Thoracic aorta (tissue), 2 donors: ENCODE measurements at regions not wholly inside any gene's neighbourhood (a gene's known extent, or its start where the extent isn't known, plus 50 kb on each side); places are given as distances from the start of the nearest gene placed in this dataset.

Source experiments
- ATAC-seq: fragments of 150-250 bp; one replicate; pipeline ENCODE4 v1.8.0; 2017; ENCODE audit warnings: low read depth; ENCODE audit not compliant: insufficient number of reproducible peaks, low FRiP score
- DNase-seq: peaks from one replicate; pipeline ENCODE4 v3.0.0-alpha.2; 2020; ENCODE audit warnings: low spot score
- H3K27ac ChIP-seq, 2 donors: fragments of 200-600 bp; sonication (generic); 1 replicate in 1 of 2; 2 replicates in 1 of 2; pipeline ENCODE4 v1.5.1; 2016; ENCODE audit warnings: mild to moderate bottlenecking in 2 of 2, moderate library complexity in 2 of 2
- H3K27me3 ChIP-seq: fragments of 200-600 bp; sonication (generic); replicated peaks from 2 replicates; pipeline ENCODE4 v1.6.0; 2016; ENCODE audit warnings: mild to moderate bottlenecking; ENCODE audit not compliant: insufficient read depth
- H3K36me3 ChIP-seq: fragments of 200-600 bp; sonication (generic); one replicate; pipeline ENCODE4 v1.5.1; 2016
- H3K4me1 ChIP-seq, 2 donors: fragments of 200-600 bp; sonication (generic); 1 replicate in 1 of 2; 2 replicates in 1 of 2; pipeline versions ENCODE4 v1.5.1 to v1.6.0; 2016; ENCODE audit warnings: low read depth in 2 of 2, mild to moderate bottlenecking in 1 of 2; ENCODE audit not compliant: control insufficient read depth in 1 of 2
- H3K4me3 ChIP-seq: fragments of 200-600 bp; sonication (generic); 2 replicates; pipeline ENCODE4 v1.5.1; 2016; ENCODE audit warnings: mild to moderate bottlenecking
- H3K9me3 ChIP-seq: fragments of 200-600 bp; sonication (generic); 2 replicates; pipeline ENCODE4 v1.5.1; 2016
- CTCF ChIP-seq: fragments of 200-600 bp; sonication (generic); IDR thresholded peaks from one replicate; pipeline ENCODE4 v1.5.1; 2019; ENCODE audit warnings: antibody characterized with exemption

- no peak for TF ChIP-seq CTCF
- DNase-seq (no peak), ATAC-seq (no peak)
Measured at GRCh38 chr6:165019681-165020080, 289.7 kb downstream of the C6orf118 start.

GRCh38 chr6:165015676-165016075 is 293.7 kb downstream of the C6orf118 start:
- Histone ChIP-seq H3K4me1 (no peaks in the 10 kb centered on the region), H3K9me3 (no peaks in the 10 kb centered on the region), H3K27me3 (no peaks in the 10 kb centered on the region), H3K27ac (no peak overlapping the region), H3K4me3 (no peak overlapping the region), H3K36me3 (no peaks in the 10 kb centered on the region)
- no peak for TF ChIP-seq CTCF
- ATAC-seq (no peak), DNase-seq (no peak)

More at GRCh38 chr6:165019681-165020080, 289.7 kb downstream of the C6orf118 start:
- Histone ChIP-seq H3K9me3 (no peaks in the 10 kb centered on the region), H3K27me3 (no peaks in the 10 kb centered on the region), H3K36me3 (no peaks in the 10 kb centered on the region), H3K4me3 (no peak overlapping the region), H3K27ac (no peak overlapping the region), H3K4me1 (no peaks in the 10 kb centered on the region)

- no peaks in the 10 kb centered on the region for H3K27me3 ChIP-seq
- no peaks in the 10 kb centered on the region for H3K36me3 ChIP-seq
- no peak overlapping the region for H3K27ac ChIP-seq
- H3K4me3 ChIP-seq = no peak overlapping the region
- ATAC-seq (no peak), DNase-seq (no peak)
- H3K4me1 ChIP-seq = no peaks in the 10 kb centered on the region
- H3K9me3 ChIP-seq = no peaks in the 10 kb centered on the region
- TF ChIP-seq CTCF = no peak
Measured at GRCh38 chr6:165013701-165014100, 295.7 kb downstream of the C6orf118 start.

GRCh38 chr6:165012183-165012582 is 297.2 kb downstream of the C6orf118 start:
- no peaks in the 10 kb centered on the region for H3K27me3 ChIP-seq
- no peaks in the 10 kb centered on the region for H3K4me1 ChIP-seq
- no peak overlapping the region for H3K27ac ChIP-seq
- no peaks in the 10 kb centered on the region for H3K9me3 ChIP-seq
- H3K36me3 ChIP-seq = no peaks in the 10 kb centered on the region
- no peak for DNase-seq
- TF ChIP-seq CTCF = no peak
- no peak overlapping the region for H3K4me3 ChIP-seq
- ATAC-seq = no peak

- H3K4me3 ChIP-seq = no peak overlapping the region
- no peak for DNase-seq
- no peaks in the 10 kb centered on the region for H3K36me3 ChIP-seq
- no peak overlapping the region for H3K27ac ChIP-seq
- ATAC-seq = no peak
- H3K9me3 ChIP-seq = no peaks in the 10 kb centered on the region
- H3K4me1 ChIP-seq = no peaks in the 10 kb centered on the region
- H3K27me3 ChIP-seq = no peaks in the 10 kb centered on the region
- no peak for TF ChIP-seq CTCF
Measured at GRCh38 chr6:165010556-165011535, 298.6 kb downstream of the C6orf118 start.
